Osteocyte (in vitro differentiated cells): ENCODE measurements at regions not wholly inside any gene's neighbourhood (a gene's known extent, or its start where the extent isn't known, plus 50 kb on each side); places are given as distances from the start of the nearest gene placed in this dataset.

Source experiments
- DNase-seq: peaks from one replicate; pipeline ENCODE4 v3.0.0; 2021; ENCODE audit warnings: mixed read lengths; ENCODE audit not compliant: unreplicated experiment; ENCODE audit errors: extremely low spot score
- H3K27ac Mint-ChIP-seq: one replicate; pipeline ENCODE4 v1.8.0; 2021; ENCODE audit warnings: mild to moderate bottlenecking, mixed read lengths; ENCODE audit not compliant: unreplicated experiment
- H3K27me3 Mint-ChIP-seq: one replicate; pipeline ENCODE4 v1.8.0; 2021; ENCODE audit warnings: mixed read lengths; ENCODE audit not compliant: unreplicated experiment
- H3K36me3 Mint-ChIP-seq: one replicate; pipeline ENCODE4 v1.8.0; 2021; ENCODE audit warnings: mixed read lengths; ENCODE audit not compliant: unreplicated experiment
- H3K4me1 Mint-ChIP-seq: one replicate; pipeline ENCODE4 v1.8.0; 2021; ENCODE audit warnings: mixed read lengths; ENCODE audit not compliant: unreplicated experiment
- H3K4me3 Mint-ChIP-seq: one replicate; pipeline ENCODE4 v1.8.0; 2021; ENCODE audit warnings: mild to moderate bottlenecking, moderate library complexity, mixed read lengths; ENCODE audit not compliant: unreplicated experiment
- H3K9me3 Mint-ChIP-seq: one replicate; pipeline ENCODE4 v1.8.0; 2021; ENCODE audit warnings: mixed read lengths; ENCODE audit not compliant: unreplicated experiment
- CTCF ChIP-seq: fragments of 200-600 bp; sonication (generic); IDR thresholded peaks from 2 replicates; pipeline ENCODE4 v1.5.0; 2021; ENCODE audit warnings: antibody characterized with exemption, mild to moderate bottlenecking, moderate library complexity

- no peak overlapping the region for H3K27ac Mint-ChIP-seq
- TF ChIP-seq CTCF: no peak
- no peak overlapping the region for H3K4me3 Mint-ChIP-seq
- H3K9me3 Mint-ChIP-seq: no peaks in the 10 kb centered on the region
- DNase-seq: no peak
- no peaks in the 10 kb centered on the region for H3K4me1 Mint-ChIP-seq
- H3K27me3 Mint-ChIP-seq: peaks cover 38% of the 10 kb centered on the region
- H3K36me3 Mint-ChIP-seq: no peaks in the 10 kb centered on the region
Measured at GRCh38 chr10:90583416-90583815, 274.4 kb downstream of the HTR7 start.

- H3K27ac Mint-ChIP-seq: no peak overlapping the region
Measured at GRCh38 chr10:90587081-90587491, 270.8 kb downstream of the HTR7 start.

GRCh38 chr10:90587561-90587960, 270.3 kb downstream of the HTR7 start:
- H3K4me1 Mint-ChIP-seq: no peaks in the 10 kb centered on the region
- no peak overlapping the region for H3K27ac Mint-ChIP-seq
- H3K36me3 Mint-ChIP-seq: no peaks in the 10 kb centered on the region
- no peak overlapping the region for H3K4me3 Mint-ChIP-seq
- H3K9me3 Mint-ChIP-seq: no peaks in the 10 kb centered on the region
- TF ChIP-seq CTCF: no peak
- H3K27me3 Mint-ChIP-seq: peaks cover 41% of the 10 kb centered on the region
- no peak for DNase-seq

More at GRCh38 chr10:90587081-90587491, 270.8 kb downstream of the HTR7 start:
- H3K27me3 Mint-ChIP-seq: peaks cover 42% of the 10 kb centered on the region
- H3K36me3 Mint-ChIP-seq: no peaks in the 10 kb centered on the region
- no peaks in the 10 kb centered on the region for H3K9me3 Mint-ChIP-seq
- no peak overlapping the region for H3K4me3 Mint-ChIP-seq
- no peaks in the 10 kb centered on the region for H3K4me1 Mint-ChIP-seq
- DNase-seq: no peak
- no peak for TF ChIP-seq CTCF

GRCh38 chr10:90588222-90588621, 269.6 kb downstream of the HTR7 start:
- Mint-ChIP-seq H3K4me1 (no peaks in the 10 kb centered on the region), H3K36me3 (no peaks in the 10 kb centered on the region), H3K27ac (no peak overlapping the region), H3K4me3 (no peak overlapping the region), H3K27me3 (peaks cover 34% of the 10 kb centered on the region), H3K9me3 (no peaks in the 10 kb centered on the region)
- DNase-seq: no peak
- TF ChIP-seq CTCF: no peak

GRCh38 chr10:90589825-90590224, 268.0 kb downstream of the HTR7 start:
- Mint-ChIP-seq H3K9me3 (no peaks in the 10 kb centered on the region), H3K4me1 (no peaks in the 10 kb centered on the region), H3K27ac (no peak overlapping the region), H3K4me3 (no peak overlapping the region), H3K36me3 (no peaks in the 10 kb centered on the region), H3K27me3 (peaks cover 36% of the 10 kb centered on the region)
- DNase-seq: no peak
- TF ChIP-seq CTCF: no peak
